GM21423 (cell line): ENCODE measurements at regions not wholly inside any gene's neighbourhood (a gene's known extent, or its start where the extent isn't known, plus 50 kb on each side); places are given as distances from the start of the nearest gene placed in this dataset.
"Not testable (repeated sequence)": the region's sequence is repeated elsewhere in the genome, so short reads cannot be mapped to it uniquely, and the experiment has no call there.

Source experiments
- ATAC-seq: cut with Tn5 transposase; IDR thresholded peaks from one replicate; pipeline ENCODE4 v1.9.1; 2021; ENCODE audit warnings: mild to moderate bottlenecking, moderate library complexity; ENCODE audit not compliant: unreplicated experiment

DNA sequence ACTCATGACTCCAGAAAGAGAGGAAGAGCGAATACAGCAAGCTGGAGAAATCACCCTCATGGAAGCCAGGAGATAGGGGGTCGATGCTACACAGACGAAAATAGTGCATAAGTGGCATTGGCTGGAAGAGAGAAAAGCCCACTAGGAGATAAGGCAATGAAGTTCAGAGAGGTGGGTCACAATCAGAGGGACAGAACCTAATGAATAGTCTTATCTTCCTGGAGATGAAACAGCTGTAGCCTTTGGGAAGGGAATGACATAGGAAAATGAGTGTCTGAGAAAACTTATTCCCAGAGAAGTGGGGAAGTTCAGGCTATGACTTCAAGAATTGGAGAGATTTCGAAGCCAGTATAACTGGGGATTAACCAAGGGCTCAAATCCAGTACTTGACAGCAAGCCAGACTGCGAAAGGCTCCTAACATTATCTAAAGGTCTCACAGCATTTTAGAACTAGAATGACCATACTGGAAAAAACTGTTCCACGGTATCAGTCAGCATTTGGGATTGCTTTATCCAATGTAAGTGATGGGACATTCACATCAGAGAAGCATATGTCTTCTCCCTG lies 211.1 kb downstream of the ZNF365 start:
- ATAC-seq: no peak

DNA sequence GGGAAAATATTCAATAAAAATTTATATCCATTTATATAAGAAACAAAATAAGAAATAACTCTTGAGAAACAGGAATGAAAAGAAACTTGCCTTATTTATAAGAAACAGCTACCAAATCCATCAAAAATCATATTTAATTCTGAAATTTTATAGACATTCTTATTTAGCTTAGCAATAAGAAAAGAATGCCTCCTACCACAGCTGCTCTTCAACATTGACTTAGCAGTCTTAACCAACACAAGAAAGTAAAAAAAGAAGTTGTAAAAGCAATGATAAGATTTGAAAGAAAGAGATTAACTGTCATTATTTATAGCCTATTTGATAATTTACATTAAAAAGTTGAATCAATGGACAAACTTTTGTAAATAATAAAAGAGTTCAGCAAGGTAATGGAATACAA lies 212.8 kb downstream of the ZNF365 start:
- no peak for ATAC-seq

DNA sequence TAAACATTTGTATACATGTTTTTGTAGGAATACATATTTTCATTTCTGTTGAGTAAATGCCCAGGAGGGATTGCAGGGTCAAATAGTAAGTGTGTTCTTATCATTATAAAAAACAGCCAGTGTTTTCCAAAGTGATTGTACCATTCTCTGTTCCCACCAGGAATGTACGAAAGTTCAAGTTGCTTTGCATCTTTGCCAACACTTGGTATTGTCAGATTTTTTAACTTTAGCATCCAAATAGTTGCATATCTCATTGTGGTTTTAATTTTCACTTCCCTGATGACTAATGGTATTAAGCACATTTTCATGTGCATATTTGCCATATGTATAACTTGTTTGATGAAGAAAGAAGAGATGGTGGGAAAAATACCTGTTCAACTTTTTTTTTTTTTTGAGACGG lies 213.9 kb downstream of the ZNF365 start:
- ATAC-seq: no peak

DNA sequence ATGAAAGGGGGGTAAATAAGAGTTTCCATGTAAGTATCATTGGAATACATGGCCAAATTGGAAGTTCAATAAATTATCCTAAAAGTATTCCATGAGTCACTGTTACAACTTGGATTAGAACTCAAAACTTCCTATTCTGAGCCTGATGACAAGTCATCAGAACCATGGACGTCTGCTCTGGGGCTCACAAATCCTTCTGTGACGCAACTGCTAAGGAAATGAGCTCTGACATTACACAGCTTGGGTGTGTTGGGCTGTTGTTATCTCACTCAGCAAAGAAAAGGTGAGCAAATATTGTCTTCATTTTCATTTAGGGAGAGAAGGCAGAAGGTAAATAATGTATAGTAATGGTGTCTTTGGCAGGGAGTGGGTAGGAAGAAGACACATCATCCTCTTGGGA lies 214.8 kb upstream of the ADO start:
- no peak for ATAC-seq

DNA sequence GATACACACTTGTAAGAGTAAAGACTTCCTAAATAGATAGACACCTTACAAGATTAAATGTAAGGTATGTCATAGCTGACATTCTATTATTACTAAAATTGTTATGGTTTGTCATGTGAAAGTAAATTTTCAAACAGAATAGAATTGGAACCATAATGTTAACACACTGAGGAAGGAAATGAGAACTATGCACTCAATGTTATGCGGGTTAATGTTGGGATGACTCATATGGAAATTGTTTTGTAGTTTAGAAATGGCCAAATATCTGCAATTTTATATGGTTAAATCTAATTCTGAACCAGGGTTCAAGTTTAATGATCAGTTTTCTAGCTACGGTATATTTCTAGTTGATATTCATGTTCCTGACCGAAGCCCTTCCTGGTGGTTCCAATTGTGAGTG lies 214.2 kb upstream of the ADO start:
- no peak for ATAC-seq

DNA sequence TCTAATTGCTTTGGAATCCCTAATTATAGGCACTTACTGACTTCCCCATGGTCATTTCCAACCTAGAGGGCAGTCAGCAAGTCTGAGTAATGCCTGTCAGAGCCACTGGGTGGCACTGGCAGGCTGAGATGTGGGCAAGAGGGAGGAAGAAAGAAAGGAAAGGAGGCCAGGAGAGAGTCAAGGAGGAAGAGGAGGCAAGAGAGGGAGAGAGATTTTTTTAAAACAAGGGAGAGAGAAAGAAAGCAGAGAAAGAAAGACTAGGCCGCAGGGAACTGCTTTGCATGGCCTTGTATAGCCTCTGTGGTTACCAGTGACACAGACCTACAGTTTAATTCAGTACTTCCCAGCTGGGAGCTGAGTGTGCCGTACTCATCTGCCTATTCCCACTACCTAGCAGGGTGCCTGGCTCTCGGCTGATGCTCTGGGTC lies 210.4 kb upstream of the ADO start:
- peak; percentile 68 for ATAC-seq

DNA sequence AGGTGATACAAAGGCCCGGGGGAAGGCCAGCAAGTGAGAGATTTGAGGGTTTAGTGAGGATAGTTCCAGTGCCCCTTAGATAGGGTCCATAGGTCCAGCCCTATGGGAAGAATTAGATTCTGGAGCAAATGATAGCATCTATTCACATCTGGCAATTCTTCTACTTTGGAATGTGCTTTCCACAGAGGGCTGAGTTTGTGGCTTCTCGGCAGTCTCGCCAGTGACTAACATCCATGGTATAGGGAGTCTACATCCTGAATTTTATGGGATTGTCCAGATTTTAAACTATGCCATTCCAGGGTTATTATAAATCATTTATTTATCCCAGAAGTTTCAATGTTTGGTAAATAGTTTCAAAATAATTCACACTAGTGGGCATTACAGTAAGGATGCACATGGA lies 207.3 kb upstream of the ADO start:
- ATAC-seq: no peak

DNA sequence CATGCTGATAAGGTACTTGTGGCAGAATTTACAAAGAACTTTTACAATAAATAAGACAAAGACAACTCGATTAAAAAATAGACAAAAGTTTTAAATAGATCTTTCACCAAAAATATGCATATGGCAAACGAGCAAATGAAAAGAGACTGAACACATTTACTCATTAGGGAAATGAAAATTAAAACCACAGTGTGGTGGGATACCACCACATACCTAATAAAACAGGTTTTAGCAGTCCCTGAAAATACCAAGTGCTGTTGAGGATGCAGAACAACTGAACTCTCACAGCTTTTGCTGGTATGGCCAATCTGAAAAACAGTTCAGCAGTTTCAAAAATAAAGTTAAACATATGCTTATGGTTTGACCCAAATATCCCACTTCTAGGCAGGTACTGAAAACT lies 205.4 kb upstream of the ADO start:
- no peak for ATAC-seq

DNA sequence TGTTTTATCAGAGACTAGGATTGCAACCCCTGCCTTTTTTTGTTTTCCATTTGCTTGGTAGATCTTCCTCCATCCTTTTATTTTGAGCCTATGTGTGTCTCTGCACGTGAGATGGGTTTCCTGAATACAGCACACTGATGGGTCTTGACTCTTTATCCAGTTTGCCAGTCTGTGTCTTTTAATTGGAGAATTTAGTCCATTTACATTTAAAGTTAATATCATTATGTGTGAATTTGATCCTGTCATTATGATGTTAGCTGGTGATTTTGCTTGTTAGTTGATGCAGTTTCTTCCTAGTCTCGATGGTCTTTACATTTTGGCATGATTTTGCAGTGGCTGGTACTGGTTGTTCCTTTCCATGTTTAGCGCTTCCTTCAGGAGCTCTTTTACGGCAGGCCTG lies 198.0 kb upstream of the ADO start:
- ATAC-seq: not testable (repeated sequence)

DNA sequence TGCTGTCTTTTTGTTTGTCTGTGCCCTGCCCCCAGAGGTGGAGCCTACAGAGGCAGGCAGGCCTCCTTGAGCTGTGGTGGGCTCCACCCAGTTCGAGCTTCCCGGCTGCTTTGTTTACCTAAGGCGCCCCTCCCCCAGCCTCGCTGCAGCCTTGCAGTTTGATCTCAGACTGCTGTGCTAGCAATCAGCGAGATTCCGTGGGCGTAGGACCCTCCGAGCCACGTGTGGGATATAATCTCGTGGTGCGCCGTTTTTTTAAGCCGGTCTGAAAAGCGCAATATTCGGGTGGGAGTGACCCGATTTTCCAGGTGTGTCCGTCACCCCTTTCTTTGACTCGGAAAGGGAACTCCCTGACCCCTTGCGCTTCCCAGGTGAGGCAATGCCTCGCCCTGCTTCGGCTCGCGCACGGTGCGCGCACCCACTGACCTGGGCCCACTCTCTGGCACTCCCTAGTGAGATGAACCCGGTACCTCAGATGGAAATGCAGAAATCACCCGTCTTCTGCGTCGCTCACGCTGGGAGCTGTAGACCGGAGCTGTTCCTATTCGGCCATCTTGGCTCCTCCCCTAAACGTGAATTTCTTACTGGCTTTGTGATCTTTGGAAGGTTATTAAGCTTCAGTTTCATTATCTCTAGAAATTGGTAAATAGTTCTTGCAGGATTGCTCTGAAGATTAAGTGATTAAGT lies 196.2 kb upstream of the ADO start:
- not testable (repeated sequence) for ATAC-seq

DNA sequence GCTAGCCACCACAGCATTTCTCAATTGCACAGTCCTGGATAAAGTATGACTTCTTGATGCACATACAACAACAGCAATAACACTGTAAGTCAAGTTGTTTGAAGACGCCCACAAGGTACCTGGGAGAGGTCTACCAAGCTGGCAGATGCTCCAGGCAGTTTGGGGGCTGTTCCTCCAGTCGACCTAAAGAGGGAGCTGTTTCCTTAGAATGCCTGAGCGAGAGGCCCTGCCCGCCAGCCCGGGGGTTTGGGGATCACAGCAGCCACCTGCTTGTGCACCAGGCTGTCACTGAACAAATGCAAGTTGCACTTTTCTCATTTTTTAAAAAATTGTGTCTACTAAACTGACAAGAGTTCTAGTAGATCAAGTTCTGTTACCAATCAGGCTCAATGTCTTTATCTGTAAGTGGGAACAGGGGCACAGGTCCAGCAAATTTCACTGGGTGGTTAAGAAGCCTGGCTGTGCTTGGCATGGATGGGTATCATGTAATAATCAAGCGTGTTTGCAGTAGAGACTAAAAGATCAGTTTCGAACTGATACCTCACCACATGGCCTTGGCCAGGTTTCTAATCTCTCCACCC lies 193.8 kb upstream of the ADO start:
- peak; percentile 71 for ATAC-seq

DNA sequence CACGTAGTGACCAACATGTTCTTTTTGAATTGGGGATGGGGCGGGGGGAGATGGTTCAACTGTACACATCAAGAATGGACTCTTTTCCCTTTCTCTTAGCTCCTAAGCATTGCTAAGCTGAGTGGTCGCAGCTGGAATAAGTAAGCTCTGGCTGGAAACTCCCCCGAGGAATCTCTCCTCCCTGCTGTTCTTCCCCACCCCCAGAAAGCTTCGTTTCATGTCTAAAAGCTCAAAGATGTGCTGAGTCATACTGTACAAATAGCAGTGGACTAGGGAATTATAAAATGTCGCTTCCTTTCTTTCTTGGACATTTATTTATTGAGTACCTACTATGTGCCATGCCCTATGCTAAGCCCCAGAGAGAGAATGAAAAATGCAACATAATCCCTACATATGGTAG lies 191.1 kb upstream of the ADO start:
- no peak for ATAC-seq

DNA sequence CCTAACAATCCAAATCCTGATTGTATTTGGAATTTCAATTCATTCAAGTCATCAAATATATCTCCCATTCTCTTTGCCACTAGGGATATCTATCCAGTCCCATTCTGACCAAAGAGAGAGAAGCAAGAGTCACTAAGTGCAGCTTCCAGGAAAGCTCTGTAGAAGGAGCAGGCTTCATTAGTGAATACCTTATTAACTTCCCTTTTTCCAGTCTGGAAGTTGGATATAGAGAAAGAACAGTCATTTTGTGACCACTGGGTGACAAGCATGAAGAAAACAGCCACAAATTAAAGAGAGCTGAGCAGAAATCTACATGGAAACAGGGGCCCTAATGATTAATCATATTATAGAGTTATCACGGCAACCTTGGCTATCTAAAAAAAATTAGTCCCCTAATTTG lies 190.7 kb upstream of the ADO start:
- no peak for ATAC-seq

DNA sequence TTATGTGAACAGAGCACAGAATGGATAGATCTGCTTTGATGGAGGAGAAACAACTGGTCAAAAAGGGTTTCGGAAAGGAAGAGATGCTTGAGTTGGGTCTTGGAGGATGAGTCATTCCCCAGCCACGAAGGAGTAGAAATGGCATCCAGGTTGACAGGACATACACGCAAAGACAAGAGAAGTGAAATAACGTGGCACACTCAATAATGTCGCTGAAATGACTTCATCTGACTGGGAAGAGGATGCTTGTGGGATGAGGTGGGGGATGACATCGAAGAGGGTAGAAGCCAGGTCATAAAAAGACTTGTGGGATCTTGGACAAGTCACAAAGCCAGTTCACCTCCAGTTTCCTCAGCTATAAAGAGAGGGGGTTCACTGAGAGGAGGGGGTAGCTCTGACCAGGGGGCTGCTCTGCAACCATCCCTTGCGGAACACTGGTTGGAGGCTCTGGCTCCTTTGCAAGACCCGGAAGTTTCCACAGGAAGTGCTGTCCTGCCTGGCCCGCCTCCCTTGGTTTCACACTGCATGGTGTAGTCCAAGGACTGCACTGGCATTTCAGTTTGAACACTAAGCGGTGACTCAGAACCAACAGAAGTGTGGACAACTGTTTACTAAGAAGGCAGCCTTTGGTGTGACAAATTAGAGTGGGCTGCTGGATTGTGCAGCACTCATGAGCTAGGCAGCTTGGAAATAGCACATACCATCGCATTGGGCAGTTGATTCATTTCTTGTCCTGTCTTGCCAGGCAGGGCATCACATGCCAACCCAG lies 189.9 kb upstream of the ADO start:
- ATAC-seq: peak; percentile 63

DNA sequence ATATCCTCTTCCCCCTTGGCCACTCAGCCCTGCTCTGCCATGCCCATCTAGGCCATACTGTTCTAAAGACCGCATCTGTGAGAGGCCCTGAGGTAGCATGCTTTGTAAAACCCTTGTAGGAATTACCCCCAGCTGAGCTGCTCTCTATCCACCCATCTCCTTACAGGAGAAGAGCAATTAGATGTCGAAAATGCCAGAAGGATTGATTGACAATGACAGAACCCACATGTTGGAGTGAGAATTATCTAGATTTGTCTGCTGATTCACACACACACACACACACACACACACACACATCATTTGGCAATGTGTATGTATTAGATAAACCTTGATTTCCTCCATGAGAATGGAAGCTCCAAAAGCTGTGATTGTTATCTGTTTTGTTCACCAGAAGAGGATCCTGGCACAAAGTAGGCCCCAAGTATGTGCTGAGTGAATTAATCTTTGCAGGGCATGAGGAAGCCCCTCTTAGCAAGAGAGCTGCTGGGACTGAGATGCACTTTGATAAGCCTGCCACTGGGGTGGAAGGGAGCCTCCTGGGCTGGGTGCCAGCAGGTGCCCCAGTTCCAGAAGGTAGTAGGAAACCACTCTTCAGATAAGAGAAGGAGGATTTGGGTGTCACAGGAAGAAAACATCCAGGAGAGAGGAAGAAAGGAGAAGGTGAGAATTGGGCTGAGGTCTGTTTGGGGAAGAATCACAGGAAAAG lies 187.5 kb upstream of the ADO start:
- ATAC-seq: no peak

DNA sequence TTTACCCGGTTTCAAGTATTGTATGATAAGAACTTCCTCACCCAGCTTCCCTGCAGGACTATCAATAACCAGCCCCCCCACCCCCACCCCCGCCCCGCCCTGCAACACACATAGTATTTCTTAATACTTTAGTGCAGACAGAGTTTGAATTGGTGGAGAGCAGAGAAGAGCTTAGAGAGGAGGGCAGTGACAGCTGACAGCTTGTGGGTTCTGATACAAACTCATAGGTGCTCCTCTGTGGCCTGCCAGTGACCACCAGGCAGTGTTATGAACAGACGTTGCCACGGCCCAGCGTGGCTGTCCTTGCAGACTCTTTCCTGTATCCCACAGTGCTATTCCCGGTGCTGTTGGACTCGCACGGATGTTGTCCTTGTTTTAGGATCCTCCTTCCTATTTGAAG lies 186.9 kb upstream of the ADO start:
- no peak for ATAC-seq

DNA sequence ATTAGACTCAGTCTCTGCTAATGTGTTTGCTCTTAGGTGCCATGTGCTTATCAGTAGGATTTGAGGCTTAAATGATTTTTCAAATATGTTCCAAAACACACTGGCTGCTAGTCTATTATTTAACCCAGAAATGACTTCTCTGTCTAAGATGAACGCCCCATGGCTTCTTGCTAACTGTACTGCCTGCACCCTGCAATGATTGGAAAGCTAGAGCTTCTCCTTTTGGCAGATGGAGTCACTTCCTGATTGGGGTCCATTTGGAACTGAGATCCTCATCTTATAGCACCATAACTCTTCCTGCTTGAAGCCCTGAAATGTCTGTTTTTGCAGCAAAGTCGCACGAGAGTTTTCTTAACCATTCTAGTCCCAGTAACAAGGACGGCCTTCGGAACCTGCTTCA lies 186.5 kb upstream of the ADO start:
- no peak for ATAC-seq

DNA sequence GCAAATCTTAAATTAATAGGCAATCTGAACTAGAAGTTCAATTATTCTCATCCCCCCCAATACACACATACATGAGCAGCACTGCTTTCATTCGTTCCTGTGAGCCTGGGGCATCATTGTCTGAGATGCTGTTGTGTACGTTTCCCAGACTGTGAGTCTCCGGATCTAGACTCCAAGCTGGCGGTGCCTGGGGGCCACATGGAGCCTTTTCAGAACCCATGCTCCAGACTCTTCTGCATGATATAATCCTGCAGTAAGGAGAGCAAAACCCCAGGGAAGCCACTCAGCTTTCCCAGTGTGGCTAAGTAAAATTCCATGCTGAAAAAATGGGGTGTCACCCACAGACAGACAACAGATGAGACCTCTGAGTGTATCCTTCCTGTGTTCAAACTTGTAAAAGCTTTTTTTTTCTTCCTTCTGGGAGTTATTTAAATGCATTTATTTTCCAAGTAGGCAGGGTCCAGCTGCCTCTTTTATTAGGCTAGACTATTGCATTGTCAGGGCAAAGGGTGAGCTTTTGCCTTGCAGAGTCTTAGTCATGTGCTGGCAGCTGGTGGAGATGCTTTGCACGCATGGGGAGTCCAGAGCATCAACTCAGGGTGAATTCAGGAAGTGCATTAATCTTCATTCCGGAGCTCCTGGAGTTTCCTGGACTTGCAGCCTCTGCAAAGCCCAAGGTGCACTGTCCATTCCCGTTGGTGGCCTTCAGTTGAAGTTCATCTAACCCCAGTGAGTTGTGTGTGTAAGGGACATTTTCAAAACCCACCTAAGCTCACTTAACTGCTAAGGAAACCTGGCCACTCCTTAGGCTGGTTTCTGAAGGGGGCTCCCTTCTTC lies 185.7 kb upstream of the ADO start:
- ATAC-seq: peak; percentile 34

DNA sequence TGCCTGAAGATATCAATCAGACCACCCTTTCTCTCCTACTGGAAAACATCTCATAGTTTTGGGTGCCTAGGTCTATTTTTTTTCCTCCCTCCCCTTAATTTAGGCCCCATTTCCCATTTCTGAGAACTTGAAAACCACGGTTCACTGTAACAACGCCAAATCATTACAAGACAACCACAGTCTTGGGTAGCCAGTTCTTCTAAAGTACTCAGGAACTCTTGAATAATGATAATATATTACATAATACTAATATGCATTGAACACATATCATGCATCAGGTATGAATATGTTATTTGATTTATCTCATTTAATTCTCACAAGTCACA lies 185.1 kb upstream of the ADO start:
- no peak for ATAC-seq

DNA sequence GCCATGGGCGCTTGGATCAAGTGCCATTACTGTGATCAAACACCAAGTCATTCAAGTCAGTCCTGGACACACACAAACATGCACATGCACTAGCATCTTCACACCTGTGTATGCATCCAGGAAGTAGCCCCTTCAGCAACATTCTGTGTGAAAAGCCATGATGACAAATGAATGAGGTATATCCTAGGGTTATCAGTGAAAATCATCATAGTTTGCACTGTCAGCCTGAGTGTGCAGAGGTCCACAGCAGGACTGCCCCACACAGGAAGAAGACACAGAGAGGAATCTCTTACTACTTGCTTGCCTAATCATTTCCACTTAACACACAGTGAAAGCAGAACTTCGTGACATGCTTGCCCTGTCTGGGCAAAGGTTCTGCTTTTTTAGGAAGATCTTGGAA lies 184.0 kb upstream of the ADO start:
- no peak for ATAC-seq

DNA sequence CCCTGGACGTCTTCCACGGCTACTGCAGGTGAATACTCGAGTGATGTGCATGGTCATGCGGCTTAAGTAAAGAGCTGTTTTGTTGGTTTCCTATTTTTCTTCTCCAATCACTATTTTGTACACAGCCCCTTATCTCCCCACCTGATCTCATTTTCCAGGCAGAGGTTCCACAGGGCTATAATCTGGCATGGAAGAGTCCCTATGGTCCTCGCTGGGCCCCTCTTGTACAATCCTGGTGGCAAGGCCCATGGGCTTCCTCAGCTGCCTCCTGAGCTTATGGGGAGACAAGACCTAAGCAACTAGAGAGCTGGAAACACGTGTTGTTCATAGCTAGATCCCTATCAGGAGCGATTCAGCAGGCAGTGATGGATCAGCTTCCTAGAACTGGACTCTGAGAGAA lies 181.3 kb upstream of the ADO start:
- ATAC-seq: no peak
